ENCODE measurements at regions not wholly inside any gene's neighbourhood (a gene's known extent, or its start where the extent isn't known, plus 50 kb on each side); places are given as distances from the start of the nearest gene placed in this dataset.

DNA sequence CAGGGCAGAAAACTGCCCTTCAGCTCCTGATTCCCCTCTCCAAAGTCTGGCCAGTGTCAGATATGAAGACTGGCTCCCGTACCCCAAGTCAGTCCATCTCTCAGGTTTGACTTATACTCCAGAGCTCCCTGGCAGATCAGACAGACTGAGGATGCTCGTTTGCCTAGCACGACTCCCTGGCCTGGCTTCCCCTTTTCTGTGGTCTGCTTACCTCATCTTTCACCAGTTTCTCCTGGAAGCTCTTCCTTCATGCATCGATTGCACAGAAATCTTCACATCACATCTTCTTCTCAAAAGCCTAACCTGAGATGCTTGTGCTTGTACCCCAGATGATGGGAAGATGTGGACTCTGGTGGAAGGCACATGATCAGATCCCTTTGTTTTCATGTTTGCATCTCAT, 387.9 kb upstream of the POU3F3 start:
- no peaks in the 10 kb centered on the region for H4K20me1 ChIP-seq (ENCODE audit: insufficient read depth, low read length)
- H3K36me3 ChIP-seq (replicated peaks in 1 of 2; ENCODE audit: control insufficient read depth in 1 of 2, insufficient read depth in 2 of 2, low read length in 2 of 2) = no peaks in the 10 kb centered on the region
- no peak overlapping the region for H3K9ac ChIP-seq (ENCODE audit: insufficient read depth, low read depth, low read length)
- H3K27me3 ChIP-seq (ENCODE audit: control insufficient read depth in 1 of 2, insufficient read depth in 2 of 2, low read length in 2 of 2) = no peaks in the 10 kb centered on the region
- intact Hi-C loops (cut with micrococcal nuclease; ENCODE audit: unreplicated experiment) (no loop called here), in situ Hi-C loops (cut with HindIII; ENCODE audit: extremely low pct_ligation_motif_present, low pct_unique_long_range_greater_than_20kb) (no loop called here)
- FAIRE-seq (no peak), DNase-seq (ENCODE audit: low spot score) (no peak), ATAC-seq (no peak)
- no peaks in the 10 kb centered on the region for H3K4me1 ChIP-seq (ENCODE audit: insufficient read depth, low read length)
- no peaks in the 10 kb centered on the region for H3K79me2 ChIP-seq (ENCODE audit: insufficient read depth, low read length)
- no peak overlapping the region for H3K4me3 ChIP-seq (replicated peaks in 1 of 3; ENCODE audit: insufficient read depth in 1 of 3, low read depth in 2 of 3, low read length in 3 of 3)
- H3K9me3 ChIP-seq (ENCODE audit: low read length) = no peaks in the 10 kb centered on the region
- POLR2A ChIA-PET = no interaction called here
- H3K27ac ChIP-seq (ENCODE audit: extremely low read length, insufficient read depth, low read length) = no peak overlapping the region
- no peak overlapping the region for H3K4me2 ChIP-seq (ENCODE audit: low read depth, low read length)
- CTCF ChIA-PET (ENCODE audit: low intra/inter-chr PET ratio, low total read pairs) = no interaction called here
- TF ChIP-seq ARID2 (CRISPR knock-in tag; IDR thresholded peaks at IDR 0.05; ENCODE audit: borderline replicate concordance) (no peak), ZBTB1 (CRISPR knock-in tag; IDR thresholded peaks at IDR 0.05; ENCODE audit: borderline replicate concordance) (no peak), MLXIP (CRISPR knock-in tag; IDR thresholded peaks at IDR 0.05; ENCODE audit: borderline replicate concordance) (no peak), NFYC (CRISPR knock-in tag; IDR thresholded peaks at IDR 0.05) (no peak), SP1 (IDR thresholded peaks at IDR 0.05) (no peak), SP1 (CRISPR knock-in tag; IDR thresholded peaks at IDR 0.05) (no peak), ZNF589 (CRISPR knock-in tag; conservative IDR thresholded peaks at IDR 0.05) (no peak)
- 16% methylated on average over 4 of the region's 4 CpGs for WGBS (ENCODE audit: low lambda C conversion rate)
- no TSS peak for BruUV-seq (replicated peaks)
- H2AFZ ChIP-seq (ENCODE audit: low read length) = no peak overlapping the region

GRCh38 chr2:104468846-104469245, 385.1 kb upstream of the POU3F3 start:
- ChIA-PET CTCF (ENCODE audit: low intra/inter-chr PET ratio, low total read pairs) (no interaction called here), POLR2A (no interaction called here)
- Histone ChIP-seq H3K4me3 (replicated peaks in 1 of 3; ENCODE audit: insufficient read depth in 1 of 3, low read depth in 2 of 3, low read length in 3 of 3) (no peak overlapping the region), H3K79me2 (ENCODE audit: insufficient read depth, low read length) (no peaks in the 10 kb centered on the region), H3K4me2 (ENCODE audit: low read depth, low read length) (no peak overlapping the region), H4K20me1 (ENCODE audit: insufficient read depth, low read length) (no peaks in the 10 kb centered on the region), H3K27ac (ENCODE audit: extremely low read length, insufficient read depth, low read length) (no peak overlapping the region), H3K4me1 (ENCODE audit: insufficient read depth, low read length) (peaks cover 7% of the 10 kb centered on the region), H3K27me3 (ENCODE audit: control insufficient read depth in 1 of 2, insufficient read depth in 2 of 2, low read length in 2 of 2) (no peaks in the 10 kb centered on the region), H3K9me3 (ENCODE audit: low read length) (no peaks in the 10 kb centered on the region), H2AFZ (ENCODE audit: low read length) (no peak overlapping the region), H3K9ac (ENCODE audit: insufficient read depth, low read depth, low read length) (no peak overlapping the region), H3K36me3 (replicated peaks in 1 of 2; ENCODE audit: control insufficient read depth in 1 of 2, insufficient read depth in 2 of 2, low read length in 2 of 2) (no peaks in the 10 kb centered on the region)
- no TSS peak for BruUV-seq (replicated peaks)
- no peak for DNase-seq (ENCODE audit: low spot score)
- intact Hi-C loops (cut with micrococcal nuclease; ENCODE audit: unreplicated experiment) (no loop called here), in situ Hi-C loops (cut with HindIII; ENCODE audit: extremely low pct_ligation_motif_present, low pct_unique_long_range_greater_than_20kb) (no loop called here)
- no peak for TF ChIP-seq ZNF235 (CRISPR knock-in tag; IDR thresholded peaks at IDR 0.05; ENCODE audit: borderline replicate concordance)
- TF ChIP-seq EP300 (IDR thresholded peaks at IDR 0.05; ENCODE audit: low read depth in 2 of 2, low read length in 2 of 2) = no peak
- no peak for TF ChIP-seq EP300 (CRISPR knock-in tag; IDR thresholded peaks at IDR 0.05; ENCODE audit: borderline replicate concordance)
- TF ChIP-seq ZSCAN30 (CRISPR knock-in tag; IDR thresholded peaks at IDR 0.05) = no peak
- no peak for ATAC-seq
- no peak for FAIRE-seq
- WGBS (ENCODE audit: low lambda C conversion rate) = 36% methylated on average over 6 of the region's 6 CpGs

Data from HepG2 (cell line).